ENCODE measurements at regions not wholly inside any gene's neighbourhood (a gene's known extent, or its start where the extent isn't known, plus 50 kb on each side); places are given as distances from the start of the nearest gene placed in this dataset.

DNA sequence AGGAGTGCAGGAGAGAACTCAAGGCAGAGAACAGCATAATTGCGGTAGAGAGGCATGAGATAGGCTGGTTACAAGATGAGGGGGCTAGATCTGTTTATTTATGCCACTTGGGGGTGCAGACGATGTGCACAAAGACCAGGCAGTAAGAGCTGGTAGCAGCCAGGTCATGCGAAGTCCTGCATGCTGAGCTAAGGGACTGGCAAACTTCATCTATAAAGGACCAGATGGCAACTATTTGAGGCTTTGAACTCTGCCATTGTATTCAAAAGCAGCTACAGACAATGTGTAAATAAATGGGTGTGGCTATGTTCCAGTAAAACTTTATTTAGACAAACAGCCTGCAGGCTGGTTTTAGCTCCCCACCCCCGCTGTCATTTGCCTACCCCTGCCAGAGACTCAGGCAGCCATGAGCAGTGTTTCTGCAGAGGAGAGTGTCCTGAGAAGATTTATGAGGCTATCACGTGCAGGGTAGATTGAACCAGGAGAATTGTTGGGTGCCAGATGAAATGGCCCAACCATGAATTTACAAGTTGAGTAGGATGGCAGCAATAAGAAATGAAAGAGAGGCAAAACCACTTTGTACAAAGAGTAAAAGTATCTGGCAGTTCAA, 253.4 kb upstream of the MOCS1 start:
- no peaks in the 10 kb centered on the region for H3K9me1 ChIP-seq (ENCODE audit: control insufficient read depth, extremely low read depth, insufficient read depth, low read length)
- no peak overlapping the region for H3K4me3 ChIP-seq (ENCODE audit: control insufficient read depth in 2 of 3, extremely low read depth in 1 of 3, insufficient read depth in 2 of 3, low read depth in 1 of 3, low read length in 3 of 3)
- H3K36me3 ChIP-seq (ENCODE audit: control insufficient read depth in 2 of 2, extremely low read depth in 1 of 2, insufficient read depth in 2 of 2, low read length in 2 of 2): no peaks in the 10 kb centered on the region
- dilution Hi-C loops (cut with MboI; ENCODE audit: extremely low pct_ligation_motif_present, low sequenced_read_pairs): no loop called here
- no peak overlapping the region for H3K9ac ChIP-seq (ENCODE audit: control insufficient read depth, extremely low read depth, insufficient read depth, low read length)
- H3K9me3 ChIP-seq (ENCODE audit: control insufficient read depth, low read depth, low read length): peaks cover 3% of the 10 kb centered on the region
- H3K27ac ChIP-seq (ENCODE audit: control insufficient read depth, insufficient read depth, low read length): no peak overlapping the region
- H3K4me1 ChIP-seq (ENCODE audit: control insufficient read depth, extremely low read depth, insufficient read depth, low read length): no peaks in the 10 kb centered on the region
- H3K79me2 ChIP-seq (ENCODE audit: control insufficient read depth, insufficient read depth, low read length): no peaks in the 10 kb centered on the region
- H3K27me3 ChIP-seq (ENCODE audit: control insufficient read depth, extremely low read depth, insufficient read depth, low read length): no peaks in the 10 kb centered on the region
- no peaks in the 10 kb centered on the region for H4K20me1 ChIP-seq (ENCODE audit: control insufficient read depth, extremely low read depth, insufficient read depth, low read length)
- DNase-seq (ENCODE audit: low read depth, low spot score) (no peak), FAIRE-seq (no peak)
- TF ChIP-seq, protein P1, sequence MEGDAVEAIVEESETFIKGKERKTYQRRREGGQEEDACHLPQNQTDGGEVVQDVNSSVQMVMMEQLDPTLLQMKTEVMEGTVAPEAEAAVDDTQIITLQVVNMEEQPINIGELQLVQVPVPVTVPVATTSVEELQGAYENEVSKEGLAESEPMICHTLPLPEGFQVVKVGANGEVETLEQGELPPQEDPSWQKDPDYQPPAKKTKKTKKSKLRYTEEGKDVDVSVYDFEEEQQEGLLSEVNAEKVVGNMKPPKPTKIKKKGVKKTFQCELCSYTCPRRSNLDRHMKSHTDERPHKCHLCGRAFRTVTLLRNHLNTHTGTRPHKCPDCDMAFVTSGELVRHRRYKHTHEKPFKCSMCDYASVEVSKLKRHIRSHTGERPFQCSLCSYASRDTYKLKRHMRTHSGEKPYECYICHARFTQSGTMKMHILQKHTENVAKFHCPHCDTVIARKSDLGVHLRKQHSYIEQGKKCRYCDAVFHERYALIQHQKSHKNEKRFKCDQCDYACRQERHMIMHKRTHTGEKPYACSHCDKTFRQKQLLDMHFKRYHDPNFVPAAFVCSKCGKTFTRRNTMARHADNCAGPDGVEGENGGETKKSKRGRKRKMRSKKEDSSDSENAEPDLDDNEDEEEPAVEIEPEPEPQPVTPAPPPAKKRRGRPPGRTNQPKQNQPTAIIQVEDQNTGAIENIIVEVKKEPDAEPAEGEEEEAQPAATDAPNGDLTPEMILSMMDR (optimal IDR thresholded peaks at IDR 0.05 in 1 of 3, IDR thresholded peaks at IDR 0.05 in 1 of 3, conservative IDR thresholded peaks at IDR 0.05 in 1 of 3; ENCODE audit: extremely low read depth in 1 of 3, insufficient read depth in 2 of 3, low read length in 3 of 3): no peak
- H3K4me2 ChIP-seq (ENCODE audit: control insufficient read depth, extremely low read depth, insufficient read depth, low read depth, low read length): no peak overlapping the region
- H2AFZ ChIP-seq (ENCODE audit: control insufficient read depth, low read length): no peak overlapping the region

DNA sequence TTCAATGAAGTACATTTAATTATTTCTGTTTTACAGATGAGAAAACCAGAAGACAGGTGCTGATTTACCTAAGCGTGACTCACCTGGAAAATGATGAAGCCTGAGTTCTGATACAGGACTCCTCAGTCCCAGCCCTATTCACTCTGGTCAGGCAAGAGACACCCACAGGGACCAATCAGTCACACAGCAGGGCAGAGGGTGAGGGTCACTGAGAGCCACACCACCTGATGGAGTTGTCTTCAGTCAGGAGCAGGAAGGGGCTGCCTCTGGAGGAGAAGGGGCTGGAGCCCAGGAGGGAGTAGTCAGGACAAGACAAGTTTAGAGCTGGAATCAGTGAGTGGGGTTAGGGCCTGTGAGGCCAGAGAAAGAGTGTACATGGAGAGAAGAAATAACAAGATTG, 251.2 kb upstream of the MOCS1 start:
- Histone ChIP-seq H2AFZ (ENCODE audit: control insufficient read depth, low read length) (no peak overlapping the region), H3K27ac (ENCODE audit: control insufficient read depth, insufficient read depth, low read length) (no peak overlapping the region), H3K9me3 (ENCODE audit: control insufficient read depth, low read depth, low read length) (peaks cover 3% of the 10 kb centered on the region), H3K27me3 (ENCODE audit: control insufficient read depth, extremely low read depth, insufficient read depth, low read length) (no peaks in the 10 kb centered on the region), H3K4me3 (ENCODE audit: control insufficient read depth in 2 of 3, extremely low read depth in 1 of 3, insufficient read depth in 2 of 3, low read depth in 1 of 3, low read length in 3 of 3) (no peak overlapping the region), H3K36me3 (ENCODE audit: control insufficient read depth in 2 of 2, extremely low read depth in 1 of 2, insufficient read depth in 2 of 2, low read length in 2 of 2) (no peaks in the 10 kb centered on the region), H3K4me1 (ENCODE audit: control insufficient read depth, extremely low read depth, insufficient read depth, low read length) (no peaks in the 10 kb centered on the region), H3K79me2 (ENCODE audit: control insufficient read depth, insufficient read depth, low read length) (no peaks in the 10 kb centered on the region), H3K9ac (ENCODE audit: control insufficient read depth, extremely low read depth, insufficient read depth, low read length) (no peak overlapping the region), H4K20me1 (ENCODE audit: control insufficient read depth, extremely low read depth, insufficient read depth, low read length) (no peaks in the 10 kb centered on the region), H3K4me2 (ENCODE audit: control insufficient read depth, extremely low read depth, insufficient read depth, low read depth, low read length) (no peak overlapping the region), H3K9me1 (ENCODE audit: control insufficient read depth, extremely low read depth, insufficient read depth, low read length) (no peaks in the 10 kb centered on the region)
- dilution Hi-C loops (cut with MboI; ENCODE audit: extremely low pct_ligation_motif_present, low sequenced_read_pairs): no loop called here
- DNase-seq (ENCODE audit: low read depth, low spot score) (no peak), FAIRE-seq (no peak)
- TF ChIP-seq, protein P1 (optimal IDR thresholded peaks at IDR 0.05 in 1 of 3, IDR thresholded peaks at IDR 0.05 in 1 of 3, conservative IDR thresholded peaks at IDR 0.05 in 1 of 3; ENCODE audit: extremely low read depth in 1 of 3, insufficient read depth in 2 of 3, low read length in 3 of 3): no peak
- TF ChIP-seq EZH2 (IDR thresholded peaks at IDR 0.05; ENCODE audit: low read length): no peak

Measured in keratinocyte (primary cell).